HepG2 (cell line): ENCODE measurements at regions not wholly inside any gene's neighbourhood (a gene's known extent, or its start where the extent isn't known, plus 50 kb on each side); places are given as distances from the start of the nearest gene placed in this dataset.
A peak's percentile ranks its signal among the peaks of the same experiment; 100 is the strongest.

Source experiments
- ATAC-seq: fragments of 200-7000 bp; cut with Tn5 transposase; 3 replicates; pipeline ENCODE4 v1.9.1; 2020; ENCODE audit warnings: mild to moderate bottlenecking, moderate library complexity
- BruUV-seq: library from RNA; stranded (reverse); fragments of 400-500 nt; replicated peaks from 2 replicates; lab custom pipeline; 2021; lab: Mats Ljungman, UMichigan
- CTCF ChIA-PET: fragments of 300-600 bp; formaldehyde crosslinking; extraction: SDS; loops from one replicate; lab custom pipeline; 2021; ENCODE audit warnings: low total read pairs, inconsistent platforms, low intra/inter-chr PET ratio; lab: Yijun Ruan, JAX
- POLR2A ChIA-PET: fragments of 350-600 bp; sonication (Branson Sonifier 250); formaldehyde crosslinking; loops from one replicate; lab custom pipeline; 2020; ENCODE audit warnings: antibody characterized with exemption, inconsistent platforms; lab: Yijun Ruan, JAX
- DNase-seq: peaks from one replicate; pipeline ENCODE4 v3.0.0-alpha.2; 2015; ENCODE audit warnings: low spot score
- FAIRE-seq: peaks from 3 replicates; lab custom pipeline; 2011; peaks lifted over from hg19 to GRCh38; lab: Jason Lieb, UNC
- H2AFZ ChIP-seq: one replicate; pipeline ENCODE4 v1.6.1; 2011; ENCODE audit warnings: low read length, inconsistent platforms
- H3K27ac ChIP-seq: fragments of 300-600 bp; 3 replicates; pipeline ENCODE4 v1.8.0; 2011; ENCODE audit warnings: mixed run types, mild to moderate bottlenecking, mixed read lengths, low read length, inconsistent platforms; ENCODE audit not compliant: insufficient read depth; ENCODE audit errors: extremely low read length
- H3K27me3 ChIP-seq, 2 experiments: fragments of 200-600 bp in 1 of 2; 2 replicates in 1 of 2; 3 replicates in 1 of 2; pipeline versions ENCODE4 v1.6.0 to v1.8.0; 2011; ENCODE audit warnings: low read length in 2 of 2, mild to moderate bottlenecking in 2 of 2, moderate library complexity in 2 of 2, inconsistent platforms in 1 of 2; ENCODE audit not compliant: insufficient read depth in 2 of 2, control insufficient read depth in 1 of 2
- H3K36me3 ChIP-seq, 2 experiments: fragments of 200-600 bp in 1 of 2; replicated peaks in 1 of 2; 2 replicates in 1 of 2; 3 replicates in 1 of 2; pipeline versions ENCODE4 v1.5.1 to v1.8.0; 2011; ENCODE audit warnings: low read length in 2 of 2, inconsistent platforms in 1 of 2; ENCODE audit not compliant: insufficient read depth in 2 of 2, control insufficient read depth in 1 of 2
- H3K4me1 ChIP-seq: 2 replicates; pipeline ENCODE4 v1.5.1; 2012; ENCODE audit warnings: low read length, inconsistent platforms; ENCODE audit not compliant: insufficient read depth
- H3K4me2 ChIP-seq: 2 replicates; pipeline ENCODE4 v1.6.0; 2011; ENCODE audit warnings: low read depth, low read length, inconsistent platforms
- H3K4me3 ChIP-seq, 3 experiments: fragments of 200-600 bp in 1 of 3; sonication (generic), shearing (Covaris generic) in 1 of 3; replicated peaks in 1 of 3; 2 replicates each; pipeline ENCODE4 v1.5.1; 2011 to 2016; ENCODE audit warnings: low read length in 3 of 3, inconsistent platforms in 2 of 3, low read depth in 2 of 3, mild to moderate bottlenecking in 2 of 3, control low read depth in 1 of 3, mixed read lengths in 1 of 3; ENCODE audit not compliant: insufficient read depth in 1 of 3
- H3K79me2 ChIP-seq: one replicate; pipeline ENCODE4 v1.6.1; 2011; ENCODE audit warnings: low read length, inconsistent platforms; ENCODE audit not compliant: insufficient read depth
- H3K9ac ChIP-seq: 2 replicates; pipeline ENCODE4 v1.6.0; 2011; ENCODE audit warnings: mild to moderate bottlenecking, low read depth, low read length, inconsistent platforms; ENCODE audit not compliant: insufficient read depth
- H3K9me3 ChIP-seq: 2 replicates; pipeline ENCODE4 v1.5.1; 2012; ENCODE audit warnings: mild to moderate bottlenecking, low read length
- H4K20me1 ChIP-seq: 2 replicates; pipeline ENCODE4 v1.6.0; 2011; ENCODE audit warnings: inconsistent platforms, mild to moderate bottlenecking, low read length, moderate library complexity; ENCODE audit not compliant: insufficient read depth
- CHD4 ChIP-seq: fragments of 200-600 bp; sonication (generic); IDR thresholded peaks from 2 replicates; pipeline ENCODE4 v1.7.0; 2017; ENCODE audit warnings: mild to moderate bottlenecking, low read length, borderline replicate concordance
- CTCF ChIP-seq: sonication (generic); formaldehyde crosslinking; IDR thresholded peaks from 2 replicates; pipeline ENCODE4 v1.5.0; 2020; ENCODE audit warnings: mild to moderate bottlenecking, missing genetic modification reagents, moderate library complexity
- STAG1 ChIP-seq: sonication (generic); formaldehyde crosslinking; IDR thresholded peaks from 2 replicates; pipeline ENCODE4 v1.4.0; 2020; ENCODE audit warnings: missing genetic modification reagents
- ZBTB33 ChIP-seq: sonication (generic); formaldehyde crosslinking; IDR thresholded peaks from 2 replicates; pipeline ENCODE4 v1.4.0; 2020; ENCODE audit warnings: missing genetic modification reagents
- ZNF777 ChIP-seq: sonication (generic); formaldehyde crosslinking; IDR thresholded peaks from 2 replicates; pipeline ENCODE4 v1.4.0; 2020; ENCODE audit warnings: missing genetic modification reagents
- WGBS: methylation state at CpG from one replicate; pipeline ENCODE4 v1.1.6; 2017; ENCODE audit warnings: low lambda C conversion rate; 5-methylcytosine and 5-hydroxymethylcytosine counted together
- in situ Hi-C: cut with HindIII; loops from 2 replicates; pipeline ENCODE4 v1.10.0; 2017; ENCODE audit warnings: low pct_unique_long_range_greater_than_20kb; ENCODE audit not compliant: extremely low pct_ligation_motif_present
- intact Hi-C: fragments of 100-400 bp; cut with micrococcal nuclease; formaldehyde crosslinking; loops from one replicate; pipeline ENCODE4 v1.10.0; 2022; ENCODE audit not compliant: unreplicated experiment

- ChIA-PET POLR2A (no interaction called here), CTCF (no interaction called here)
- Histone ChIP-seq H3K27me3 (no peaks in the 10 kb centered on the region), H3K9me3 (no peaks in the 10 kb centered on the region), H2AFZ (no peak overlapping the region), H3K4me3 (no peak overlapping the region), H3K9ac (no peak overlapping the region), H3K36me3 (no peaks in the 10 kb centered on the region), H3K79me2 (no peaks in the 10 kb centered on the region), H3K27ac (no peak overlapping the region), H3K4me1 (no peaks in the 10 kb centered on the region), H3K4me2 (no peak overlapping the region), H4K20me1 (no peaks in the 10 kb centered on the region)
- no peak for FAIRE-seq
- intact Hi-C loops (no loop called here), in situ Hi-C loops (no loop called here)
- DNase-seq: no peak
- peak; percentile 67; the same call in 2 of the 3 replicates for ATAC-seq
- BruUV-seq: no TSS peak
- TF ChIP-seq ZNF777 (no peak), CTCF (peak; percentile 20; the same call in 1 of the 2 replicates), STAG1 (CRISPR knock-in tag) (peak; percentile 29; the same call in 1 of the 2 replicates)
These were observed 182.4 kb upstream of the ARSJ start for GRCh38 chr4:114161809-114162208.

- no peak for ATAC-seq
- H3K9ac ChIP-seq: no peak overlapping the region
These were observed 183.6 kb upstream of the ARSJ start for GRCh38 chr4:114163051-114163450.

More at GRCh38 chr4:114163051-114163450, 183.6 kb upstream of the ARSJ start:
- Histone ChIP-seq H3K4me2 (no peak overlapping the region), H3K27me3 (no peaks in the 10 kb centered on the region), H3K27ac (no peak overlapping the region), H3K36me3 (no peaks in the 10 kb centered on the region), H3K9me3 (no peaks in the 10 kb centered on the region), H4K20me1 (no peaks in the 10 kb centered on the region), H3K4me1 (no peaks in the 10 kb centered on the region), H3K79me2 (no peaks in the 10 kb centered on the region), H3K4me3 (no peak overlapping the region), H2AFZ (no peak overlapping the region)
- WGBS: 29% methylated on average over 4 of the region's 4 CpGs
- no peak for FAIRE-seq
- intact Hi-C loops (no loop called here), in situ Hi-C loops (no loop called here)
- no peak for DNase-seq
- ChIA-PET CTCF (no interaction called here), POLR2A (no interaction called here)
- TF ChIP-seq ZBTB33 (no peak), CHD4 (no peak)
- BruUV-seq: no TSS peak
